Amniotic stem cell (primary cell): ENCODE measurements at regions not wholly inside any gene's neighbourhood (a gene's known extent, or its start where the extent isn't known, plus 50 kb on each side); places are given as distances from the start of the nearest gene placed in this dataset.

Source experiments
- DNase-seq: peaks from one replicate; lab custom pipeline; 2025; lab: John Stamatoyannopoulos, UW

GRCh38 chr4:31106419-31106818 is 386.2 kb downstream of the PCDH7 start:
- DNase-seq, result no peak

GRCh38 chr4:31107362-31107761 is 387.2 kb downstream of the PCDH7 start:
- DNase-seq, result no peak

- no peak for DNase-seq
These were observed 388.6 kb downstream of the PCDH7 start for GRCh38 chr4:31108762-31109161.

GRCh38 chr4:31111790-31112189 is 391.6 kb downstream of the PCDH7 start:
- DNase-seq, result no peak

GRCh38 chr4:31114816-31115215 is 394.6 kb downstream of the PCDH7 start:
- no peak for DNase-seq

- DNase-seq, result no peak
These were observed 403.9 kb downstream of the PCDH7 start for GRCh38 chr4:31124008-31124585.

- DNase-seq, result no peak
These were observed 404.9 kb downstream of the PCDH7 start for GRCh38 chr4:31125061-31125460.

- no peak for DNase-seq
These were observed 405.3 kb downstream of the PCDH7 start for GRCh38 chr4:31125496-31125895.

GRCh38 chr4:31126881-31127398 is 406.8 kb downstream of the PCDH7 start:
- DNase-seq, result no peak

GRCh38 chr4:31130930-31131329 is 410.8 kb downstream of the PCDH7 start:
- no peak for DNase-seq

GRCh38 chr4:31134720-31135119 is 414.6 kb downstream of the PCDH7 start:
- DNase-seq, result no peak

GRCh38 chr4:31139767-31140166 is 419.6 kb downstream of the PCDH7 start:
- DNase-seq, result no peak

- DNase-seq, result no peak
These were observed 421.1 kb downstream of the PCDH7 start for GRCh38 chr4:31141095-31141831.

- no peak for DNase-seq
These were observed 421.6 kb downstream of the PCDH7 start for GRCh38 chr4:31141832-31142142.

- DNase-seq, result no peak
These were observed 426.2 kb downstream of the PCDH7 start for GRCh38 chr4:31146366-31146765.

GRCh38 chr4:31148990-31149389 is 428.8 kb downstream of the PCDH7 start:
- DNase-seq, result no peak

GRCh38 chr4:31156221-31156620 is 436.1 kb downstream of the PCDH7 start:
- DNase-seq, result no peak

- DNase-seq, result no peak
These were observed 440.0 kb downstream of the PCDH7 start for GRCh38 chr4:31160146-31160545.

GRCh38 chr4:31169846-31170245 is 449.7 kb downstream of the PCDH7 start:
- DNase-seq, result no peak

GRCh38 chr4:31171362-31171761 is 451.2 kb downstream of the PCDH7 start:
- DNase-seq, result no peak

GRCh38 chr4:31175242-31175910 is 455.2 kb downstream of the PCDH7 start:
- DNase-seq, result no peak

- DNase-seq, result no peak
These were observed 463.1 kb downstream of the PCDH7 start for GRCh38 chr4:31183256-31183655.

- no peak for DNase-seq
These were observed 464.9 kb downstream of the PCDH7 start for GRCh38 chr4:31185014-31185585.
